ENCODE measurements at regions not wholly inside any gene's neighbourhood (a gene's known extent, or its start where the extent isn't known, plus 50 kb on each side); places are given as distances from the start of the nearest gene placed in this dataset.

DNA sequence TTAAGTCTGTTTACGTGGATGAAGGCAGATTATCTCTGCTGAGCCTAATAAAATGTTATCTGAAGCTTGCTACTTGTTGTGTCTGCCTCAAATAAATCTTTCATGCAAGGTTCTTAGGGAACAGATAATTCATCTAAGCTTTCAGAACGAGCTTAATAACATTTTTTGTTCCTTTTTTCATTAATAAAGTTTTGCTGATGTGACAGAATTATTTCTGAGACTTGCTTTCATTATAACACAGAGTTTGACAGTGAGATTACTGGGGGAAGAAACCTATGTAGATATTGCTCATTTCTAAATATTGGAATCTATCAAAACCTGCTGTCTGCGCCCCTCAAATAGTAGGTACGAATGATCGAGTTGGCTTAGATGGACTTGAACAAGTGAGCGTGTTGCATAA is 948.7 kb upstream of the SEL1L start:
- Histone ChIP-seq H3K4me3 (no peak overlapping the region), H3K9me3 (no peaks in the 10 kb centered on the region), H3K36me3 (no peaks in the 10 kb centered on the region), H3K27ac (no peak overlapping the region), H3K4me1 (no peaks in the 10 kb centered on the region), H3K27me3 (no peaks in the 10 kb centered on the region)
- DNase-seq (ENCODE audit: extremely low spot score in 2 of 2) = no peak
- TF ChIP-seq POLR2A (IDR thresholded peaks at IDR 0.05) (no peak), POLR2AphosphoS5 (IDR thresholded peaks at IDR 0.05; ENCODE audit: insufficient read depth in 1 of 2, low read depth in 1 of 2) (no peak)
- TF ChIP-seq, protein P1, sequence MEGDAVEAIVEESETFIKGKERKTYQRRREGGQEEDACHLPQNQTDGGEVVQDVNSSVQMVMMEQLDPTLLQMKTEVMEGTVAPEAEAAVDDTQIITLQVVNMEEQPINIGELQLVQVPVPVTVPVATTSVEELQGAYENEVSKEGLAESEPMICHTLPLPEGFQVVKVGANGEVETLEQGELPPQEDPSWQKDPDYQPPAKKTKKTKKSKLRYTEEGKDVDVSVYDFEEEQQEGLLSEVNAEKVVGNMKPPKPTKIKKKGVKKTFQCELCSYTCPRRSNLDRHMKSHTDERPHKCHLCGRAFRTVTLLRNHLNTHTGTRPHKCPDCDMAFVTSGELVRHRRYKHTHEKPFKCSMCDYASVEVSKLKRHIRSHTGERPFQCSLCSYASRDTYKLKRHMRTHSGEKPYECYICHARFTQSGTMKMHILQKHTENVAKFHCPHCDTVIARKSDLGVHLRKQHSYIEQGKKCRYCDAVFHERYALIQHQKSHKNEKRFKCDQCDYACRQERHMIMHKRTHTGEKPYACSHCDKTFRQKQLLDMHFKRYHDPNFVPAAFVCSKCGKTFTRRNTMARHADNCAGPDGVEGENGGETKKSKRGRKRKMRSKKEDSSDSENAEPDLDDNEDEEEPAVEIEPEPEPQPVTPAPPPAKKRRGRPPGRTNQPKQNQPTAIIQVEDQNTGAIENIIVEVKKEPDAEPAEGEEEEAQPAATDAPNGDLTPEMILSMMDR (IDR thresholded peaks at IDR 0.05) = no peak
- intact Hi-C loops (cut with DNase I) = no loop called here

DNA sequence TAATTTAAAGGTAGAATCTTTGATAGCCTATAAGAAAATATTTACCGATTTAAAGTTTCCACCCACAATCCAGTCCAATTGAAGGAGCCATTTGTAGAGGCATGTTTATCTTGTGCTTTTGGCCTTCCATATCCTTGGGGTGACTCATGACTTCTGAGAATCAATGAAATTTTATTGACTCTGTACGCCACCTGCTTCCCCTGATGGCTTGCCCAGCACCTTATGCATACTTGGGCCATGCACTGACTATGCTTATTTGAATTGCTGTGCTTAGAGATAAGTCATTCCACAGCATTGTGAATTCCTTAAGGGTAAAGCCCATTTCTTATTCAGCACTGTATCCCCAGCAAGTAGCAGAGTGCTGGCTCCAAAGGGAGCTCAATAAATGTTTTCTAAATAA is 954.8 kb upstream of the SEL1L start:
- Histone ChIP-seq H3K4me3 (no peak overlapping the region), H3K27ac (no peak overlapping the region), H3K27me3 (no peaks in the 10 kb centered on the region), H3K36me3 (no peaks in the 10 kb centered on the region), H3K9me3 (no peaks in the 10 kb centered on the region), H3K4me1 (no peaks in the 10 kb centered on the region)
- TF ChIP-seq POLR2A (IDR thresholded peaks at IDR 0.05) (no peak), POLR2AphosphoS5 (IDR thresholded peaks at IDR 0.05; ENCODE audit: insufficient read depth in 1 of 2, low read depth in 1 of 2) (no peak)
- TF ChIP-seq, protein P1 (IDR thresholded peaks at IDR 0.05) = no peak
- intact Hi-C loops (cut with DNase I) = no loop called here
- DNase-seq (ENCODE audit: extremely low spot score in 2 of 2) = no peak

DNA sequence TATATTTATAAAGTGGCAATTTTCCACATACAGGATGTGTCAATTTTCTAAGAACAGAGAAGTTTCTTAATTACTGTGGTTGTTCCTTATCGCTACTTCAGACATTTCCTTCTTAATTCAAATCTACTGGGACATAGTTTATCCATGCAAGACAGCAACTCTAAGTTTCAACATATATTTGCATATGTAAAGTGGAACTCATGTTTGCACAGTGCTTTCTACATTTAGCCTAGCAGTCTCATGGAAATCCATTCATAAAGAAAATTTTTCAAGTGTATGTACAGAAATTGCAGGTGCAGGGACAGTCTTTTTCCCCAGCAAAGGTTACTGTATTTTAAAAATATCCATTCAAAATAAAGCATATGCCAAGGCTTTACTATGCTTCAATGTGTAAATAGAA is 956.7 kb upstream of the SEL1L start:
- intact Hi-C loops (cut with DNase I) = no loop called here

DNA sequence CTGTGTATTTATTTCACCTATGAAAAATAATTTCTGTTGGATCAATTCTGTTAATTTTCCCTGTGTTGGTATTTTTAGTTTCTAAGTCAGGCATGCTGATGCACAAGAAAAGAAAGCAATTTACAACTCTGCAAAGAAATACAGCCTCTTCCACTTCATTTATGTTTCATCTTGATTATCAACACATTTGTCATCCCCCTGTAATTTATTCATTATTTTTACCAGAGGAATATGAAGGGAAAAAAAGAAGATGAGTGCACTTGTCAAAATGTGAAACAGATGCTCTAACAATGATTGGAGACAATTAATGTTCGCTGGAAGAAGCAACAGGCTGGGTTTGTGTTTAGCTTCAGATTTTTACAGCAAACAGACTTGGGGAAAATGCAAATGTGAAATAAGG is 958.5 kb upstream of the SEL1L start:
- Histone ChIP-seq H3K36me3 (no peaks in the 10 kb centered on the region), H3K27ac (no peak overlapping the region), H3K9me3 (no peaks in the 10 kb centered on the region), H3K4me1 (no peaks in the 10 kb centered on the region), H3K27me3 (no peaks in the 10 kb centered on the region), H3K4me3 (no peak overlapping the region)
- no peak for DNase-seq (ENCODE audit: extremely low spot score in 2 of 2)
- intact Hi-C loops (cut with DNase I) = no loop called here
- no peak for TF ChIP-seq POLR2A (IDR thresholded peaks at IDR 0.05)
- no peak for TF ChIP-seq POLR2AphosphoS5 (IDR thresholded peaks at IDR 0.05; ENCODE audit: insufficient read depth in 1 of 2, low read depth in 1 of 2)
- TF ChIP-seq, protein P1 (IDR thresholded peaks at IDR 0.05) = no peak

More for the DNA sequence above, 956.7 kb upstream of the SEL1L start:
- no peak for DNase-seq (ENCODE audit: extremely low spot score in 2 of 2)
- H3K4me3 ChIP-seq = no peak overlapping the region
- no peaks in the 10 kb centered on the region for H3K36me3 ChIP-seq
- TF ChIP-seq, protein P1 (IDR thresholded peaks at IDR 0.05) = no peak
- TF ChIP-seq POLR2AphosphoS5 (IDR thresholded peaks at IDR 0.05; ENCODE audit: insufficient read depth in 1 of 2, low read depth in 1 of 2) (no peak), POLR2A (IDR thresholded peaks at IDR 0.05) (no peak)
- H3K9me3 ChIP-seq = no peaks in the 10 kb centered on the region
- no peaks in the 10 kb centered on the region for H3K27me3 ChIP-seq
- no peaks in the 10 kb centered on the region for H3K4me1 ChIP-seq
- no peak overlapping the region for H3K27ac ChIP-seq

DNA sequence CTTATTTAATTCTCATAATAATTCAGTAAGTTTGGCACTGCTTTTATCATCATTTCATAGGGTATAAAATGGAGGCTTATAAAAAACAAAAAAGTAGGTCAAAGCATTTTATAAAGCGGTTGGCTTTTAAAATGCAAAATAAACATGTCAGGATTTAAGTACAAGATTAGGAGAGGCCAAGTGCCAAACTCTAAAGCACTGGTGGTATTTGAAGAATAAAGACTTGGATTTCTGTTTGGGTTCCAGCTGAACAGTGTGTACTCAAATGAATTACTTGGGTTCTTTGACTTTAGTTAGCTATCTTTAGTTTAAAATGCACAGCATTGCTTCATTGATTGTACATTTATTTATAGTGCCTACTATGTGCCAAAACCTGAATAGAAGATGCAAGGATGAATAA is 966.6 kb upstream of the SEL1L start:
- Histone ChIP-seq H3K27ac (no peak overlapping the region), H3K4me1 (no peaks in the 10 kb centered on the region), H3K36me3 (no peaks in the 10 kb centered on the region), H3K9me3 (no peaks in the 10 kb centered on the region), H3K27me3 (no peaks in the 10 kb centered on the region), H3K4me3 (no peak overlapping the region)
- intact Hi-C loops (cut with DNase I) = no loop called here
- no peak for DNase-seq (ENCODE audit: extremely low spot score in 2 of 2)
- TF ChIP-seq, protein P1 (IDR thresholded peaks at IDR 0.05) = no peak
- TF ChIP-seq POLR2A (IDR thresholded peaks at IDR 0.05) (no peak), POLR2AphosphoS5 (IDR thresholded peaks at IDR 0.05; ENCODE audit: insufficient read depth in 1 of 2, low read depth in 1 of 2) (no peak)

Data from vagina (tissue), 2 donors.